ENCODE measurements at regions not wholly inside any gene's neighbourhood (a gene's known extent, or its start where the extent isn't known, plus 50 kb on each side); places are given as distances from the start of the nearest gene placed in this dataset.
A peak's percentile ranks its signal among the peaks of the same experiment; 100 is the strongest.

DNA sequence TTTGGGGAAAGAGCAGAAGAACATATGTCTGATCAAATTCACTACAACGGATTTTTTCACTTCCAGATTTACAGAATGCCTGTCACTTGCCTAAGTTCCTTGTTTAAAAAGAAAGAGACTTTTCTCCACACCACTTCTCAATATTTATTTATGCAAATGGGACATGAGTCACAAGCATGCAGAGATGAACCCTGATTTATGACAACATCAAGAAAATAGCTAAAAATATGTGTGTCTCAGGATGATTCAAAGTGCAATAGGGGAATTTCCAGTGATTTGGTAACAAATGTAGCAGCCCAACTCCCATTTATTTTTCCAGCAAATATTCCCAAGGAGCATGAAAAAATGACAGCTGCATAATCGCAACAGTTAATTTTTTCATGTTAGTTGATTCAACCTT lies 180.4 kb upstream of the FAT1 start:
- Histone ChIP-seq H3K27ac (ENCODE audit: insufficient read depth, low read length) (no peak overlapping the region), H3K23ac (ENCODE audit: low read depth, low read length) (no peak overlapping the region), H2BK120ac (ENCODE audit: low read depth, low read length) (no peak overlapping the region), H3K36me3 (ENCODE audit: control insufficient read depth, insufficient read depth, low read length) (no peaks in the 10 kb centered on the region), H3K9me3 (ENCODE audit: control insufficient read depth, insufficient read depth, low read length) (no peaks in the 10 kb centered on the region), H3K4me1 (ENCODE audit: control insufficient read depth, insufficient read depth, low read length) (peaks cover 19% of the 10 kb centered on the region), H2AFZ (replicated peaks; ENCODE audit: low read length, poor library complexity) (no peak overlapping the region), H4K20me1 (ENCODE audit: insufficient read depth, low read length) (no peaks in the 10 kb centered on the region), H2BK15ac (ENCODE audit: low read depth, low read length) (no peak overlapping the region), H3K27me3 (ENCODE audit: control insufficient read depth, insufficient read depth, low read length) (no peaks in the 10 kb centered on the region), H3K4me2 (ENCODE audit: low read depth, low read length) (no peak overlapping the region), H2BK5ac (ENCODE audit: low read depth, low read length, poor library complexity, severe bottlenecking) (peak overlapping the region; percentile 71), H3K9ac (ENCODE audit: low read depth, low read length) (no peak overlapping the region), H2AK5ac (ENCODE audit: low read depth, low read length) (no peak overlapping the region), H3K56ac (ENCODE audit: extremely low read depth, insufficient read depth, low read length) (no peak overlapping the region), H2BK20ac (ENCODE audit: low read depth, low read length) (no peak overlapping the region), H3K9me1 (ENCODE audit: insufficient read depth, low read length) (peaks cover 10% of the 10 kb centered on the region), H4K91ac (ENCODE audit: insufficient read depth, low read depth, low read length) (no peak overlapping the region), H3K79me1 (ENCODE audit: low read depth in 1 of 2, low read length in 2 of 2) (peaks cover 0 to 8% of the 10 kb centered on the region in 2 experiments; a peak in 1 of 4 replicates), H3K18ac (ENCODE audit: low read depth, low read length) (no peak overlapping the region), H4K5ac (ENCODE audit: low read depth, low read length) (no peak overlapping the region), H4K8ac (ENCODE audit: low read depth in 2 of 2, low read length in 2 of 2) (no peak overlapping the region), H3K14ac (replicated peaks; ENCODE audit: low read depth, low read length) (no peak overlapping the region), H3K4me3 (ENCODE audit: insufficient read depth, low read depth, low read length) (no peak overlapping the region), H2AK9ac (replicated peaks; ENCODE audit: low read depth, low read length, poor library complexity) (no peak overlapping the region), H3K4ac (ENCODE audit: low read depth, low read length) (no peak overlapping the region)
- TF ChIP-seq CEBPB (IDR thresholded peaks at IDR 0.05; ENCODE audit: low read depth, low read length) (peak; percentile 87), FOS (IDR thresholded peaks at IDR 0.05; ENCODE audit: low read depth, low read length) (peak; percentile 87), NFE2L2 (IDR thresholded peaks at IDR 0.05; ENCODE audit: low read depth, low read length) (no peak), BHLHE40 (IDR thresholded peaks at IDR 0.05; ENCODE audit: low read depth, low read length) (peak; percentile 76), MXI1 (IDR thresholded peaks at IDR 0.05; ENCODE audit: borderline replicate concordance, low read depth, low read length) (no peak), CHD1 (IDR thresholded peaks at IDR 0.05; ENCODE audit: low read depth, low read length) (no peak), MAZ (IDR thresholded peaks at IDR 0.05; ENCODE audit: borderline replicate concordance, low read depth, low read length) (no peak), RFX5 (IDR thresholded peaks at IDR 0.05; ENCODE audit: low read depth, low read length) (no peak), USF2 (IDR thresholded peaks at IDR 0.05; ENCODE audit: low read depth, low read length) (no peak), RCOR1 (IDR thresholded peaks at IDR 0.05; ENCODE audit: insufficient replicate concordance, low read length) (no peak)
- CTCF ChIA-PET: interaction anchor here (0.7 kb wide), 1 partner anchor 591 kb away, joined by 3 read pairs; no protein-coding TSS in a partner anchor
- intact Hi-C loops (cut with micrococcal nuclease): no loop called here
- DNase-seq (peak; percentile 95), ATAC-seq (ENCODE audit: low read depth) (peak; percentile 72)
- POLR2A ChIA-PET (ENCODE audit: unreplicated experiment): no interaction called here
- BruUV-seq (replicated peaks): no TSS peak
- WGBS, 2 experiments (ENCODE audit: extremely low coverage in 2 of 2, insufficient read length in 1 of 2): no CpG with 5 or more reads among the region's 2 CpGs
- dilution Hi-C loops (cut with HindIII; ENCODE audit: low sequenced_read_pairs, unreplicated experiment): no loop called here
- in situ Hi-C loops (cut with MboI; ENCODE audit: low sequenced_read_pairs): no loop called here
